ENCODE measurements at regions not wholly inside any gene's neighbourhood (a gene's known extent, or its start where the extent isn't known, plus 50 kb on each side); places are given as distances from the start of the nearest gene placed in this dataset.

DNA sequence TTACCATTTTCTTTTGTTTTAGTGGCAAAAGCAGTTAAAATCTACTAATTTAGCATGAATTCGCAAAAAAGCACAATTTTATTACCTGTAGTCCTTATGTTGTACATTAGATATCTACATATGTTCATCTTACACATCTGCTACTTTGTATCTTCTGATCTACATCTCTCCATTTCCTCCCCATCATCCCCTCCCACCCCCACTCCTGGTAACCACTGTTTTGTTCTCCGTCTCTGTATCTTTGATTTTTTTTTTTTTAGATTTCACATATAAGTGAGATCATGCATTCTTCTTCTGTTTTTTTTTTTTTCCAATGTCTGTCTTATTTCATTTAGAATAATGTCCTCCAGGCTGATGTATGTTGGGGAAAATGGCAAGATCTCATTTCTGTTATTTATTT lies 922.7 kb downstream of the VRK1 start:
- no peaks in the 10 kb centered on the region for H3K4me1 ChIP-seq (ENCODE audit: control insufficient read depth in 2 of 2, insufficient read depth in 1 of 2, low read depth in 1 of 2, low read length in 2 of 2)
- H4K91ac ChIP-seq (ENCODE audit: low read depth, low read length, poor library complexity) = no peak overlapping the region
- H3K18ac ChIP-seq (ENCODE audit: low read length) = no peak overlapping the region
- no peak overlapping the region for H3K4me3 ChIP-seq (ENCODE audit: low read length in 2 of 2)
- no peak overlapping the region for H3K9ac ChIP-seq (ENCODE audit: low read depth, low read length, poor library complexity)
- H3K4me2 ChIP-seq (ENCODE audit: insufficient read depth, low read length, poor library complexity, severe bottlenecking) = no peak overlapping the region
- H4K8ac ChIP-seq (ENCODE audit: low read depth, low read length) = no peak overlapping the region
- no peaks in the 10 kb centered on the region for H3K9me3 ChIP-seq (replicated peaks in 1 of 2; ENCODE audit: control insufficient read depth in 2 of 2, insufficient read depth in 1 of 2, low read depth in 1 of 2, low read length in 2 of 2)
- no peak overlapping the region for H2AFZ ChIP-seq (ENCODE audit: low read length)
- H2BK12ac ChIP-seq (ENCODE audit: low read length) = no peak overlapping the region
- no peak overlapping the region for H2BK15ac ChIP-seq (ENCODE audit: low read length)
- no CpG with 5 or more reads among the region's 2 CpGs for WGBS, 2 donors (ENCODE audit: extremely low coverage in 2 of 2, insufficient read length in 2 of 2, insufficient replicate concordance in 1 of 2)
- H3K36me3 ChIP-seq (replicated peaks in 1 of 2; ENCODE audit: control insufficient read depth in 2 of 2, insufficient read depth in 2 of 2, low read length in 2 of 2) = no peaks in the 10 kb centered on the region
- H3K27me3 ChIP-seq (ENCODE audit: control insufficient read depth in 3 of 3, insufficient read depth in 3 of 3, low read depth in 1 of 3, low read length in 3 of 3) = no peaks in the 10 kb centered on the region
- no peak overlapping the region for H3K27ac ChIP-seq (replicated peaks; ENCODE audit: low read length)
- no peak overlapping the region for H2BK5ac ChIP-seq (ENCODE audit: low read length)
- no peak overlapping the region for H3K14ac ChIP-seq (ENCODE audit: low read length)
- no peak overlapping the region for H3K23ac ChIP-seq (ENCODE audit: low read depth, low read length, poor library complexity)
- no peak overlapping the region for H3K4ac ChIP-seq (ENCODE audit: low read length)
- H2BK120ac ChIP-seq (ENCODE audit: low read depth, low read length) = no peak overlapping the region
- DNase-seq (ENCODE audit: low spot score) = no peak
- no peak overlapping the region for H2AK5ac ChIP-seq (ENCODE audit: low read depth, low read length)
- H3K79me1 ChIP-seq (ENCODE audit: low read depth, low read length) = no peaks in the 10 kb centered on the region

DNA sequence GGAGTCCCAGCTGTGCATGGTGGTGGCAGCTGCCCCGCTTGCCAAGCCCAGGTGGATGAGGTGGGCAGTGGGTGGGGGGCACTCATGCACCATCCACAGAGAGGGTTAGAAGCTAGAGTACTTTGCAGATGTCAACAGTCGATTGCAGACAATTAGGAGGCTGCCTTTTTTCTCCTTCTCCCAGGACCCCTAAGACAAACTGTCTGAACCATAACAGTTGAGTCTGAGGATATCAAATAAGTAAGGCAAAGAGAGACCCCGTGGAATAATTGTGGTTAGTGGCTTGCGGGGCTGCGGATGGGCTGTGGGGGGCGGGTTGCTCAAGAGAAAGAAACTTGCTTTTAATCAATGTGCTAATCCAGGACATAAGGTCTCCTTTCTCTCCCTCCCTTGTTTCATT lies 926.2 kb downstream of the VRK1 start:
- no peaks in the 10 kb centered on the region for H3K4me1 ChIP-seq (ENCODE audit: control insufficient read depth in 2 of 2, insufficient read depth in 1 of 2, low read depth in 1 of 2, low read length in 2 of 2)
- DNase-seq (ENCODE audit: low spot score) = no peak
- no peaks in the 10 kb centered on the region for H3K9me3 ChIP-seq (replicated peaks in 1 of 2; ENCODE audit: control insufficient read depth in 2 of 2, insufficient read depth in 1 of 2, low read depth in 1 of 2, low read length in 2 of 2)
- H4K91ac ChIP-seq (ENCODE audit: low read depth, low read length, poor library complexity) = no peak overlapping the region
- H2AK5ac ChIP-seq (ENCODE audit: low read depth, low read length) = no peak overlapping the region
- H2BK15ac ChIP-seq (ENCODE audit: low read length) = no peak overlapping the region
- no peaks in the 10 kb centered on the region for H3K27me3 ChIP-seq (ENCODE audit: control insufficient read depth in 3 of 3, insufficient read depth in 3 of 3, low read depth in 1 of 3, low read length in 3 of 3)
- no peak overlapping the region for H3K9ac ChIP-seq (ENCODE audit: low read depth, low read length, poor library complexity)
- H2BK12ac ChIP-seq (ENCODE audit: low read length) = no peak overlapping the region
- H3K36me3 ChIP-seq (replicated peaks in 1 of 2; ENCODE audit: control insufficient read depth in 2 of 2, insufficient read depth in 2 of 2, low read length in 2 of 2) = no peaks in the 10 kb centered on the region
- H3K79me1 ChIP-seq (ENCODE audit: low read depth, low read length) = no peaks in the 10 kb centered on the region
- WGBS, 2 donors (ENCODE audit: extremely low coverage in 2 of 2, insufficient read length in 2 of 2, insufficient replicate concordance in 1 of 2) = no CpG with 5 or more reads among the region's 6 CpGs
- H2BK5ac ChIP-seq (ENCODE audit: low read length) = no peak overlapping the region
- no peak overlapping the region for H4K8ac ChIP-seq (ENCODE audit: low read depth, low read length)
- no peak overlapping the region for H2AFZ ChIP-seq (ENCODE audit: low read length)
- no peak overlapping the region for H3K4ac ChIP-seq (ENCODE audit: low read length)
- H3K18ac ChIP-seq (ENCODE audit: low read length) = no peak overlapping the region
- no peak overlapping the region for H3K14ac ChIP-seq (ENCODE audit: low read length)
- H3K4me3 ChIP-seq (ENCODE audit: low read length in 2 of 2) = no peak overlapping the region
- no peak overlapping the region for H3K23ac ChIP-seq (ENCODE audit: low read depth, low read length, poor library complexity)
- no peak overlapping the region for H2BK120ac ChIP-seq (ENCODE audit: low read depth, low read length)
- H3K27ac ChIP-seq (replicated peaks; ENCODE audit: low read length) = no peak overlapping the region
- no peak overlapping the region for H3K4me2 ChIP-seq (ENCODE audit: insufficient read depth, low read length, poor library complexity, severe bottlenecking)

DNA sequence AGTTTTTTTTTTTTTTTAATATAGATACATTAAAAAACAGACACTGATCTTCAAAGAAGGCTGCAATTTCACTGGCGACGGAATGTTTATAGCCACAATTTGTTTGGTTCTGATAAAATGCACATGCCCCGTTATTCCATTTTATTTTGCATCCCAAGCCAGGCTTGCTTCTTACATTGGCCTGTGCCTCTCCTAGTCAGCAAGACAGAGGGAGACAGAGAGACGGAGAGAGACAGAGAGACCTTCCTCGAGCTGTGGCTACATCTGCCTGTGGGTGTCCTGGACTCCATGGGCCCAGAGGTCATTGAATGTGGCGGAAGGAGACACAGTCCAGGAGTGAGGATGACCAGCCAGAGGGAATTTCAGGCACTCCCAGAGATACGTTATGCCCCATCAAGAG lies 926.6 kb downstream of the VRK1 start:
- no peaks in the 10 kb centered on the region for H3K36me3 ChIP-seq (replicated peaks in 1 of 2; ENCODE audit: control insufficient read depth in 2 of 2, insufficient read depth in 2 of 2, low read length in 2 of 2)
- H3K18ac ChIP-seq (ENCODE audit: low read length) = no peak overlapping the region
- no peak overlapping the region for H3K9ac ChIP-seq (ENCODE audit: low read depth, low read length, poor library complexity)
- no peak overlapping the region for H2BK12ac ChIP-seq (ENCODE audit: low read length)
- no peak overlapping the region for H4K8ac ChIP-seq (ENCODE audit: low read depth, low read length)
- H3K9me3 ChIP-seq (replicated peaks in 1 of 2; ENCODE audit: control insufficient read depth in 2 of 2, insufficient read depth in 1 of 2, low read depth in 1 of 2, low read length in 2 of 2) = no peaks in the 10 kb centered on the region
- no peak overlapping the region for H3K14ac ChIP-seq (ENCODE audit: low read length)
- H2AFZ ChIP-seq (ENCODE audit: low read length) = no peak overlapping the region
- no peak overlapping the region for H3K4me2 ChIP-seq (ENCODE audit: insufficient read depth, low read length, poor library complexity, severe bottlenecking)
- H3K4me1 ChIP-seq (ENCODE audit: control insufficient read depth in 2 of 2, insufficient read depth in 1 of 2, low read depth in 1 of 2, low read length in 2 of 2) = no peaks in the 10 kb centered on the region
- no peak overlapping the region for H4K91ac ChIP-seq (ENCODE audit: low read depth, low read length, poor library complexity)
- H3K4ac ChIP-seq (ENCODE audit: low read length) = no peak overlapping the region
- no CpG with 5 or more reads among the region's 7 CpGs for WGBS, 2 donors (ENCODE audit: extremely low coverage in 2 of 2, insufficient read length in 2 of 2, insufficient replicate concordance in 1 of 2)
- no peaks in the 10 kb centered on the region for H3K79me1 ChIP-seq (ENCODE audit: low read depth, low read length)
- H3K27ac ChIP-seq (replicated peaks; ENCODE audit: low read length) = no peak overlapping the region
- H3K23ac ChIP-seq (ENCODE audit: low read depth, low read length, poor library complexity) = no peak overlapping the region
- H3K4me3 ChIP-seq (ENCODE audit: low read length in 2 of 2) = no peak overlapping the region
- H2BK15ac ChIP-seq (ENCODE audit: low read length) = no peak overlapping the region
- no peak overlapping the region for H2BK5ac ChIP-seq (ENCODE audit: low read length)
- no peak for DNase-seq (ENCODE audit: low spot score)
- no peak overlapping the region for H2BK120ac ChIP-seq (ENCODE audit: low read depth, low read length)
- no peak overlapping the region for H2AK5ac ChIP-seq (ENCODE audit: low read depth, low read length)
- H3K27me3 ChIP-seq (ENCODE audit: control insufficient read depth in 3 of 3, insufficient read depth in 3 of 3, low read depth in 1 of 3, low read length in 3 of 3) = no peaks in the 10 kb centered on the region

DNA sequence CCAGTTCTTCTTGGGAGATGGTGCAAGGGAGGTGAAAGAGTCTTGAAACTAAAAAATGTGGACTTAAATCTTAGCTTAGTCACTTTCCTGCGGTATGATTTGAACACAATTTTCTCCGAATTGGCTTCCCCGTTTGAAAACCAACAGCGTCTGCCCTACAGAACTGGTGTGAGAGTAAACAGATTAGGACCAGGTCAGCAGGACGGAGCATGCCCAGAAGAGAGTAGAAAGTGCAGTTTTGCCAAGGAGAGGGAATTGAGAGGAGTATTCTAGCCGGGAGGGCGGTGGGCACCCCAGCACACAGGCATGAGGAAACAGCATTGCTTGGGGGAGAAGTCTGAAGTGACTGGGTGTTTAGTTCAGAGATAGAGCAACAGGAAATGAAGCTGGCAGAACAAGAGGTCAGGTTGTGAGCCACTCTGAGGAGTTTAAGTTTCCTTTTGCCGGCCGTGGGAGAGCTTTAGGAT lies 927.1 kb downstream of the VRK1 start:
- Histone ChIP-seq H2AFZ (ENCODE audit: low read length) (no peak overlapping the region), H3K27ac (replicated peaks; ENCODE audit: low read length) (no peak overlapping the region), H3K27me3 (ENCODE audit: control insufficient read depth in 3 of 3, insufficient read depth in 3 of 3, low read depth in 1 of 3, low read length in 3 of 3) (no peaks in the 10 kb centered on the region)

More for the DNA sequence above, 927.1 kb downstream of the VRK1 start:
- Histone ChIP-seq H2BK120ac (ENCODE audit: low read depth, low read length) (no peak overlapping the region), H4K91ac (ENCODE audit: low read depth, low read length, poor library complexity) (no peak overlapping the region), H2BK15ac (ENCODE audit: low read length) (no peak overlapping the region), H3K4me3 (ENCODE audit: low read length in 2 of 2) (no peak overlapping the region), H3K9me3 (replicated peaks in 1 of 2; ENCODE audit: control insufficient read depth in 2 of 2, insufficient read depth in 1 of 2, low read depth in 1 of 2, low read length in 2 of 2) (no peaks in the 10 kb centered on the region), H2AK5ac (ENCODE audit: low read depth, low read length) (no peak overlapping the region), H3K4ac (ENCODE audit: low read length) (no peak overlapping the region), H3K36me3 (replicated peaks in 1 of 2; ENCODE audit: control insufficient read depth in 2 of 2, insufficient read depth in 2 of 2, low read length in 2 of 2) (no peaks in the 10 kb centered on the region), H3K18ac (ENCODE audit: low read length) (no peak overlapping the region), H3K14ac (ENCODE audit: low read length) (no peak overlapping the region), H3K23ac (ENCODE audit: low read depth, low read length, poor library complexity) (no peak overlapping the region), H3K79me1 (ENCODE audit: low read depth, low read length) (no peaks in the 10 kb centered on the region), H3K9ac (ENCODE audit: low read depth, low read length, poor library complexity) (no peak overlapping the region), H2BK5ac (ENCODE audit: low read length) (no peak overlapping the region), H4K8ac (ENCODE audit: low read depth, low read length) (no peak overlapping the region), H3K4me2 (ENCODE audit: insufficient read depth, low read length, poor library complexity, severe bottlenecking) (no peak overlapping the region), H3K4me1 (ENCODE audit: control insufficient read depth in 2 of 2, insufficient read depth in 1 of 2, low read depth in 1 of 2, low read length in 2 of 2) (no peaks in the 10 kb centered on the region), H2BK12ac (ENCODE audit: low read length) (no peak overlapping the region)
- WGBS, 2 donors (ENCODE audit: extremely low coverage in 2 of 2, insufficient read length in 2 of 2, insufficient replicate concordance in 1 of 2) = no CpG with 5 or more reads among the region's 9 CpGs
- no peak for DNase-seq (ENCODE audit: low spot score)
